Mucosa of descending colon (tissue), 3 donors: ENCODE measurements at regions not wholly inside any gene's neighbourhood (a gene's known extent, or its start where the extent isn't known, plus 50 kb on each side); places are given as distances from the start of the nearest gene placed in this dataset.

Source experiments
- ATAC-seq: fragments of 200-7000 bp; cut with Tn5 transposase; one replicate; pipeline ENCODE4 v1.9.1; 2020; ENCODE audit warnings: mild to moderate bottlenecking, moderate library complexity
- DNase-seq, 3 donors: peaks; one replicate each; pipeline ENCODE4 v3.0.0-alpha.2; 2020
- H3K36me3 ChIP-seq: fragments of 200-600 bp; one replicate; pipeline ENCODE4 v1.8.0; 2021; ENCODE audit warnings: low read depth, mild to moderate bottlenecking
- H3K4me1 ChIP-seq: fragments of 200-600 bp; one replicate; pipeline ENCODE4 v1.8.0; 2021; ENCODE audit warnings: low read depth, mild to moderate bottlenecking
- H3K4me3 ChIP-seq: fragments of 200-600 bp; one replicate; pipeline ENCODE4 v1.8.0; 2021; ENCODE audit warnings: mild to moderate bottlenecking
- H3K9me3 ChIP-seq: fragments of 200-600 bp; one replicate; pipeline ENCODE4 v1.8.0; 2021; ENCODE audit warnings: mild to moderate bottlenecking
- intact Hi-C, 2 donors: fragments of 100-400 bp; cut with DNase I in 1 of 2; cut with micrococcal nuclease in 1 of 2; formaldehyde crosslinking; loops; one replicate each; pipeline versions ENCODE4 v1.11.0 to v1.11.1; 2022; cut with DNase I, micrococcal nuclease
- TF ChIP-seq, protein P1 (sequence below): fragments of 200-600 bp; IDR thresholded peaks from one replicate; pipeline ENCODE4 v1.8.0; 2022; ENCODE audit warnings: antibody characterized with exemption, mild to moderate bottlenecking
- donor health status: DM: no; HTN: no; CAD: no; lungs with moderate emphysema.
- donor health status: DM: no; HTN: no; CAD: no.
- donor health status: DM: no; HTN: yes; CAD: no.

DNA sequence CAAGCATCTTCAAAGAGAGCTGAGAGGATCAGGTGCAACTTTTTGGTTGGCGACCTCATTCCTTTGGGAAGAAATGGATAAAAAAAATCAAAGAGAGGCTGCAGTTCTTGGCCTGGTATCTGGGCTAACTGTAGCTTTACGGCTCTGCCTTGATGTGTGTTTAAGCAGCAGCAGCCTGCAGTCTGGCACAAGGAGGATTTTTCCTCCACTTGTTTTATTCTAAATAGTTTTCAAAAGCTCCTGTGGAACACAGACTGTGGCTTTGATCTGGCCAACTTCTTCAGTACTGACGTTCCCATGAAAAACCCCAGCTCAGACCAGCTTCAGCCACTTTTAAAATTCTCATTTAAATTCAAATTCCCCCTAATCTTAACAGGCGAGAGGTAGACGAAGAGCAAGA is 137.3 kb downstream of the HDGFL1 start:
- H3K36me3 ChIP-seq: no peaks in the 10 kb centered on the region
- no peak overlapping the region for H3K4me3 ChIP-seq
- DNase-seq: no peak
- TF ChIP-seq, protein P1, sequence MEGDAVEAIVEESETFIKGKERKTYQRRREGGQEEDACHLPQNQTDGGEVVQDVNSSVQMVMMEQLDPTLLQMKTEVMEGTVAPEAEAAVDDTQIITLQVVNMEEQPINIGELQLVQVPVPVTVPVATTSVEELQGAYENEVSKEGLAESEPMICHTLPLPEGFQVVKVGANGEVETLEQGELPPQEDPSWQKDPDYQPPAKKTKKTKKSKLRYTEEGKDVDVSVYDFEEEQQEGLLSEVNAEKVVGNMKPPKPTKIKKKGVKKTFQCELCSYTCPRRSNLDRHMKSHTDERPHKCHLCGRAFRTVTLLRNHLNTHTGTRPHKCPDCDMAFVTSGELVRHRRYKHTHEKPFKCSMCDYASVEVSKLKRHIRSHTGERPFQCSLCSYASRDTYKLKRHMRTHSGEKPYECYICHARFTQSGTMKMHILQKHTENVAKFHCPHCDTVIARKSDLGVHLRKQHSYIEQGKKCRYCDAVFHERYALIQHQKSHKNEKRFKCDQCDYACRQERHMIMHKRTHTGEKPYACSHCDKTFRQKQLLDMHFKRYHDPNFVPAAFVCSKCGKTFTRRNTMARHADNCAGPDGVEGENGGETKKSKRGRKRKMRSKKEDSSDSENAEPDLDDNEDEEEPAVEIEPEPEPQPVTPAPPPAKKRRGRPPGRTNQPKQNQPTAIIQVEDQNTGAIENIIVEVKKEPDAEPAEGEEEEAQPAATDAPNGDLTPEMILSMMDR: no peak
- no peak for ATAC-seq
- no peaks in the 10 kb centered on the region for H3K4me1 ChIP-seq
- H3K9me3 ChIP-seq: no peaks in the 10 kb centered on the region
- intact Hi-C loops: no loop called here

DNA sequence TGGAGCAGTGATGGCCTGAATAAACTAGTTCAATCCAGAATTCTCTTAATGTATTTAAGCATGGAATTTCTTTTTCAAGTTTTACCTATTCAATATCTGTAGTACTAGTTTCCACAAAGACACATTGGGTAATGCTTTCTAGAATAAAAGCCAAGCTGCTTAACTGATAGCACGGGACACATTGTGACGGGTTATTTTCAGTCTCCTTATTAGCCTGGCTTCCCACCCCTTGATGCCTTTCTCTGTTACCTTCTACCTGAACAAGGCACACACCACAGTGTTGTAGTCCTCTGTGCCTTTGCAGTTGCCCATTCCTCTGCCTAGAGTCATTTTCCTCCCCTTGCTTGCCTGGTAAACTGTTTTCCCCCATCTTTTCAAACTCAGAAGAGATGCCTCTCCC is 139.1 kb downstream of the HDGFL1 start:
- Histone ChIP-seq H3K9me3 (no peaks in the 10 kb centered on the region), H3K36me3 (no peaks in the 10 kb centered on the region), H3K4me1 (no peaks in the 10 kb centered on the region), H3K4me3 (no peak overlapping the region)
- intact Hi-C loops: no loop called here
- ATAC-seq (no peak), DNase-seq (no peak)
- TF ChIP-seq, protein P1: no peak

DNA sequence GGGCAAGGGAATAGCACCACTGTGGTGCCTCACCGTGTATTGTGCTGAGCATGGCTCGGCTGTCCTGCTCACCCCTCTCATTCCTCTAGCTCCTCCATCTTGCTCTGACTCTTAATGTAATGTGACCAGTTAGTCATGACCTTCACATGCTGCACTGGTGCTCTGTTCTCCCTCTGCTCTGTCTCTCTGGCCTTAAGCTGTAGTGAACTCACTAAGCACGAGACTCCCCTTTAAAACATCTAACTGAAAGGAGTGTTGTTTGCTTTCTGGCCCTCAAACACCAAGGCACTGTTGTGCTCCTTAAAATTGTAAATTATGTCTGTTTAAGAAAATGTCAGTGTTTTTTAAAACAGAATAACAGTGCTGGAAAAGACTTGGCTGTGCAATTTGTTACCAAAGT is 140.4 kb downstream of the HDGFL1 start:
- TF ChIP-seq, protein P1: no peak
- H3K36me3 ChIP-seq: no peaks in the 10 kb centered on the region
- no peaks in the 10 kb centered on the region for H3K4me1 ChIP-seq
- ATAC-seq (no peak), DNase-seq (no peak)
- no peaks in the 10 kb centered on the region for H3K9me3 ChIP-seq
- intact Hi-C loops: no loop called here
- no peak overlapping the region for H3K4me3 ChIP-seq

DNA sequence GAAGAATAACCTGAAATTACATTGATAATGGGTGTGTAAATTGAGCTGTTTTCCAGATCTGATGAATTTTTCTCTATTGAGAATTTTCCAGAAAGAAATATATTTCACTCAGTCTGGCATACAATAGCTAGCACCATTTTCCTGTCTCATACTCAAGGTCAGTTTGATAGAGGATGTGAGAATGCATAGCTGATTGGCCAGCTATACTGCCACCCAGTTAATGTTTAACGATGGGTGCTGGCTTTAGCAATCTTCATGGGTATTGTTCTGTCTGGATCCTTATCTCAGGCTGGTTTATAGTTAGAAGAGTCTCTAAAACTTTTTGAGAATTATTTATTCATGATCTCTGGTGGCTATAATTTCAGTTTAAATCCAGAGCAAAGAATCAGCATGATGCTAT is 147.4 kb downstream of the HDGFL1 start:
- Histone ChIP-seq H3K4me1 (no peaks in the 10 kb centered on the region), H3K36me3 (no peaks in the 10 kb centered on the region), H3K4me3 (no peak overlapping the region), H3K9me3 (no peaks in the 10 kb centered on the region)
- TF ChIP-seq, protein P1: no peak
- peak in 1 of 3 donors; percentile 51 for DNase-seq
- intact Hi-C loops: no loop called here
- peak; percentile 87 for ATAC-seq

DNA sequence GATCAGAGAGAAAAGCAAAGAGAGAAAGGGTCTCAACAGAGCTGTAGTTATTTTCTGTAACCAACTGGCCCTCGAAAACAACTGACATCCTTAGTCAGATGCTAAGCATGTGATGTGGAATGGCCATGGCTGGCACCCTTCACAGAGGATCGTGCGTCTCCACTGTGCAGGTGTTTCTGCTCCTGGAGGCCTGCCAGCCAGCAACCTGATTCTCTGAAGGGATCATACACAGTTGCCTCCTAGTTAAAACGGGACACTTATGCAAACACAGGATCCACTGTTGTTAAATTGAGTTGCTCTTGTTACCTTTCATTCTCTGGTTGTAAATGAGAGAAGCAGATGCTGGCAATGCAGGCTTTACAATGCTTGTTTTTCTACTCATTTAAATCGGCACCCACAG is 148.5 kb downstream of the HDGFL1 start:
- no peaks in the 10 kb centered on the region for H3K4me1 ChIP-seq
- no peak overlapping the region for H3K4me3 ChIP-seq
- peak; percentile 84 for ATAC-seq
- H3K36me3 ChIP-seq: no peaks in the 10 kb centered on the region
- TF ChIP-seq, protein P1: no peak
- DNase-seq: peak; percentile 61 to 67 (median 65)
- intact Hi-C loops: no loop called here
- H3K9me3 ChIP-seq: no peaks in the 10 kb centered on the region

DNA sequence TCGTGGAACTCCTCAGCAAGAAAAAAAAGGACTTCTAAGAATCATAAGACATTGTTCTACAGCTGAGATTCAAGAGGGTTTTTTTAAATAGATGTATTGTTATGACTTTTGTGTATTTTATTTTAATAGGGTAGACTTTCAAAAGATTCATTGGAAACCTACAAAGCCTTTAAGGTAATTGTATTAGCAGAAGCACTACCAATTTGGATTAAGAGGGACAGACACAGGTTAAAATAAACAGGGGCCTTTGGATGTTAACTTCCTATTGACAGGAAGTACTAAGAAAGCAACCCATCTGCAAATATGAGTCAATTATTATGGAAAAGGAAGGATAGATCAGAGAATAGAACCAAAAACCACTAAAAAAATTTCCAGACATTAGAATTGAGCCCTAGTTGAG is 153.5 kb downstream of the HDGFL1 start:
- intact Hi-C loops: no loop called here
- Histone ChIP-seq H3K4me1 (no peaks in the 10 kb centered on the region), H3K9me3 (peaks cover 3% of the 10 kb centered on the region), H3K36me3 (no peaks in the 10 kb centered on the region), H3K4me3 (no peak overlapping the region)
- no peak for ATAC-seq
- TF ChIP-seq, protein P1: no peak
- DNase-seq: no peak
